HCT116 (cell line): ENCODE measurements at regions not wholly inside any gene's neighbourhood (a gene's known extent, or its start where the extent isn't known, plus 50 kb on each side); places are given as distances from the start of the nearest gene placed in this dataset.

Experiments used
- ATAC-seq: fragments of 200-7000 bp; cut with Tn5 transposase; 2 replicates; pipeline ENCODE4 v1.9.1; 2020; ENCODE audit warnings: mild to moderate bottlenecking, moderate library complexity
- BruUV-seq: library from RNA; stranded (reverse); fragments of 400-500 nt; replicated peaks from 2 replicates; lab custom pipeline; 2021; lab: Mats Ljungman, UMichigan
- CTCF ChIA-PET: fragments of 300-600 bp; sonication (Branson Sonifier 250); formaldehyde crosslinking; loops from one replicate; lab custom pipeline; 2021; ENCODE audit warnings: antibody characterized with exemption; lab: Charles Lee
- POLR2A ChIA-PET: fragments of 300-600, 350-600 bp; sonication (Branson Sonifier 250); formaldehyde crosslinking; loops from one replicate; lab custom pipeline; 2021; ENCODE audit warnings: antibody characterized with exemption; lab: Charles Lee
- RAD21 ChIA-PET, 2 experiments: fragments of 300-600 bp; sonication (Branson Sonifier 250); formaldehyde crosslinking; loops; one replicate each; lab custom pipeline; 2023; ENCODE audit warnings: low total read pairs in 2 of 2; ENCODE audit not compliant: uncharacterized antibody in 2 of 2, unreplicated experiment in 2 of 2, low non-redundant PET in 1 of 2; lab: Charles Lee
- DNase-seq: peaks from one replicate; pipeline ENCODE4 v3.0.0-alpha.2; 2010; ENCODE audit warnings: low read depth, low spot score
- H2AFZ ChIP-seq: fragments of 200-600 bp; shearing (Covaris generic), sonication (generic); 2 replicates; pipeline ENCODE4 v1.6.1; 2017; ENCODE audit warnings: low read depth, mixed run types, mixed read lengths, antibody characterized with exemption, low read length; ENCODE audit not compliant: poor library complexity, severe bottlenecking
- H3K27ac ChIP-seq: 2 replicates; pipeline ENCODE4 v1.5.1; 2012; ENCODE audit warnings: low read depth, low read length
- H3K27me3 ChIP-seq: fragments of 200-600 bp; sonication (generic); 2 replicates; pipeline ENCODE4 v1.6.1; 2016; ENCODE audit warnings: mixed run types, low read length, mixed read lengths; ENCODE audit not compliant: insufficient read depth
- H3K36me3 ChIP-seq, 2 experiments: fragments of 200-500 bp in 1 of 2; fragments of 200-600 bp in 1 of 2; sonication (Bioruptor generic) in 1 of 2; sonication (generic) in 1 of 2; 2 replicates each; pipeline versions ENCODE4 v1.5.1 to v1.6.1; 2014 to 2016; ENCODE audit warnings: low read length in 2 of 2, inconsistent platforms in 1 of 2, mixed read lengths in 1 of 2, mixed run types in 1 of 2; ENCODE audit not compliant: insufficient read depth in 2 of 2, control insufficient read depth in 1 of 2
- H3K4me1 ChIP-seq, 2 experiments: fragments of 200-600 bp in 1 of 2; sonication (generic) in 1 of 2; 2 replicates each; pipeline versions ENCODE4 v1.5.1 to v1.6.1; 2012 to 2017; ENCODE audit warnings: low read length in 2 of 2, inconsistent platforms in 1 of 2, mild to moderate bottlenecking in 1 of 2, mixed read lengths in 1 of 2, mixed run types in 1 of 2, moderate library complexity in 1 of 2; ENCODE audit not compliant: insufficient read depth in 2 of 2, control insufficient read depth in 1 of 2
- H3K4me2 ChIP-seq: fragments of 200-600 bp; sonication (generic); 2 replicates; pipeline ENCODE4 v1.6.1; 2017; ENCODE audit warnings: mixed run types, low read length, mixed read lengths
- H3K4me3 ChIP-seq, 2 experiments: fragments of 200-600 bp in 1 of 2; sonication (generic) in 1 of 2; replicated peaks in 1 of 2; 2 replicates each; pipeline ENCODE4 v1.5.1; 2011 to 2016; ENCODE audit warnings: low read length in 2 of 2, control low read depth in 1 of 2, low read depth in 1 of 2, mild to moderate bottlenecking in 1 of 2, mixed read lengths in 1 of 2, mixed run types in 1 of 2
- H3K79me2 ChIP-seq: fragments of 200-600 bp; sonication (generic); 2 replicates; pipeline ENCODE4 v1.6.1; 2017; ENCODE audit warnings: mild to moderate bottlenecking, mixed run types, low read length, moderate library complexity, mixed read lengths; ENCODE audit not compliant: insufficient read depth
- H3K9ac ChIP-seq: fragments of 200-600 bp; sonication (generic); 2 replicates; pipeline ENCODE4 v1.6.1; 2016; ENCODE audit warnings: low read length, mixed read lengths
- H3K9me2 ChIP-seq: fragments of 200-600 bp; sonication (generic), shearing (Covaris generic); 2 replicates; pipeline ENCODE4 v1.6.1; 2017; ENCODE audit warnings: mixed run types, mild to moderate bottlenecking, moderate library complexity; ENCODE audit not compliant: insufficient read depth
- H3K9me3 ChIP-seq, 2 experiments: fragments of 200-500 bp in 1 of 2; fragments of 200-600 bp in 1 of 2; sonication (Bioruptor generic) in 1 of 2; sonication (generic) in 1 of 2; 2 replicates each; pipeline ENCODE4 v1.6.1; 2014 to 2017; ENCODE audit warnings: low read length in 2 of 2, mixed read lengths in 2 of 2, inconsistent platforms in 1 of 2, low read depth in 1 of 2, mild to moderate bottlenecking in 1 of 2, mixed run types in 1 of 2, moderate library complexity in 1 of 2; ENCODE audit not compliant: control insufficient read depth in 1 of 2, insufficient read depth in 1 of 2
- H4K20me1 ChIP-seq: fragments of 200-600 bp; sonication (generic), shearing (Covaris generic); 2 replicates; pipeline ENCODE4 v1.6.1; 2017; ENCODE audit warnings: mixed run types, mild to moderate bottlenecking, moderate library complexity; ENCODE audit not compliant: insufficient read depth
- CEBPB ChIP-seq: IDR thresholded peaks from 2 replicates; pipeline ENCODE4 v1.6.1; 2012; ENCODE audit warnings: low read depth
- EZH2 ChIP-seq: fragments of 200-600 bp; sonication (generic); IDR thresholded peaks from 2 replicates; pipeline ENCODE4 v1.6.1; 2017; ENCODE audit warnings: antibody characterized with exemption, mixed run types
- FOSL1 ChIP-seq: IDR thresholded peaks from 2 replicates; pipeline ENCODE4 v1.6.1; 2012; ENCODE audit warnings: low read depth
- MAX ChIP-seq: IDR thresholded peaks from 2 replicates; pipeline ENCODE4 v1.6.1; 2012
- POLR2A ChIP-seq: IDR thresholded peaks from 2 replicates; pipeline ENCODE4 v1.7.0; 2011; ENCODE audit warnings: borderline replicate concordance; ENCODE audit not compliant: insufficient read depth, insufficient read length; ENCODE audit errors: extremely low read depth
- POLR2AphosphoS5 ChIP-seq: IDR thresholded peaks from 2 replicates; pipeline ENCODE4 v1.6.1; 2011; ENCODE audit warnings: mild to moderate bottlenecking, low read depth, low read length, moderate library complexity
- RAD21 ChIP-seq: IDR thresholded peaks from 2 replicates; pipeline ENCODE4 v1.6.1; 2012; ENCODE audit warnings: low read depth, mild to moderate bottlenecking
- REST ChIP-seq: IDR thresholded peaks from 2 replicates; pipeline ENCODE4 v1.6.1; 2012; ENCODE audit warnings: low read depth
- SIN3A ChIP-seq: IDR thresholded peaks from 2 replicates; pipeline ENCODE4 v1.6.1; 2012; ENCODE audit warnings: low read depth
- SP1 ChIP-seq: IDR thresholded peaks from 2 replicates; pipeline ENCODE4 v1.6.1; 2012; ENCODE audit warnings: low read depth
- SRF ChIP-seq: IDR thresholded peaks from 2 replicates; pipeline ENCODE4 v1.6.1; 2012; ENCODE audit warnings: low read depth
- TCF7L2 ChIP-seq: IDR thresholded peaks from 2 replicates; pipeline ENCODE4 v1.7.0; 2011; ENCODE audit warnings: borderline replicate concordance, inconsistent platforms; ENCODE audit not compliant: insufficient read depth, insufficient read length; ENCODE audit errors: extremely low read depth
- ZBTB33 ChIP-seq: IDR thresholded peaks from 2 replicates; pipeline ENCODE4 v1.6.1; 2011; ENCODE audit warnings: mild to moderate bottlenecking, low read length, moderate library complexity; ENCODE audit not compliant: insufficient replicate concordance; ENCODE audit errors: extremely low read depth
- ZNF274 ChIP-seq: fragments of 200-500 bp; sonication (Bioruptor generic); IDR thresholded peaks from 2 replicates; pipeline ENCODE4 v1.6.1; 2014; ENCODE audit warnings: mild to moderate bottlenecking, low read depth, low read length, inconsistent platforms
- intact Hi-C: fragments of 100-400 bp; cut with micrococcal nuclease; formaldehyde crosslinking; loops from 2 replicates; pipeline ENCODE4 v1.10.0; 2022

- Histone ChIP-seq H3K9me2 (no peaks in the 10 kb centered on the region), H3K9ac (no peak overlapping the region), H3K27me3 (no peaks in the 10 kb centered on the region), H3K9me3 (no peaks in the 10 kb centered on the region), H3K4me1 (no peaks in the 10 kb centered on the region), H2AFZ (no peak overlapping the region), H3K4me2 (no peak overlapping the region), H3K36me3 (no peaks in the 10 kb centered on the region), H3K4me3 (no peak overlapping the region), H3K27ac (no peak overlapping the region), H4K20me1 (no peaks in the 10 kb centered on the region), H3K79me2 (no peaks in the 10 kb centered on the region)
- no peak for ATAC-seq
- TF ChIP-seq SP1 (no peak), EZH2 (no peak), TCF7L2 (no peak), ZNF274 (no peak), SRF (no peak), FOSL1 (no peak), ZBTB33 (no peak), CEBPB (no peak), SIN3A (no peak), MAX (no peak), POLR2AphosphoS5 (no peak), REST (no peak), POLR2A (no peak), RAD21 (no peak)
- no peak for DNase-seq
- intact Hi-C loops, result no loop called here
- ChIA-PET RAD21 (no interaction called here), POLR2A (no interaction called here), CTCF (no interaction called here)
- BruUV-seq, result no TSS peak
Observed at GRCh38 chr4:128538111-128538882, 250.7 kb upstream of the PGRMC2 start.
